HCT116 (cell line): ENCODE measurements at regions not wholly inside any gene's neighbourhood (a gene's known extent, or its start where the extent isn't known, plus 50 kb on each side); places are given as distances from the start of the nearest gene placed in this dataset.

ENCODE experiments used
- CEBPB ChIP-seq: IDR thresholded peaks from 2 replicates; pipeline ENCODE4 v1.6.1; 2012; ENCODE audit warnings: low read depth
- EZH2 ChIP-seq: fragments of 200-600 bp; sonication (generic); IDR thresholded peaks from 2 replicates; pipeline ENCODE4 v1.6.1; 2017; ENCODE audit warnings: antibody characterized with exemption, mixed run types
- EZH2phosphoT487 ChIP-seq: fragments of 200-600 bp; IDR thresholded peaks from 2 replicates; pipeline ENCODE4 v1.6.1; 2018; ENCODE audit warnings: antibody characterized with exemption, borderline replicate concordance
- POLR2AphosphoS5 ChIP-seq: IDR thresholded peaks from 2 replicates; pipeline ENCODE4 v1.6.1; 2011; ENCODE audit warnings: mild to moderate bottlenecking, low read depth, low read length, moderate library complexity
- TCF7L2 ChIP-seq: IDR thresholded peaks from 2 replicates; pipeline ENCODE4 v1.7.0; 2011; ENCODE audit warnings: borderline replicate concordance, inconsistent platforms; ENCODE audit not compliant: insufficient read depth, insufficient read length; ENCODE audit errors: extremely low read depth
- TF ChIP-seq, protein P1 (sequence below), 3 experiments: fragments of 200-600 bp in 1 of 3; sonication (generic) in 1 of 3; IDR thresholded peaks in 2 of 3; conservative IDR thresholded peaks in 1 of 3; 2 replicates each; pipeline ENCODE4 v1.5.1; 2012 to 2017; ENCODE audit warnings: low read depth in 2 of 3, low read length in 2 of 3, antibody characterized with exemption in 1 of 3, borderline replicate concordance in 1 of 3, control low read depth in 1 of 3, mild to moderate bottlenecking in 1 of 3, mixed read lengths in 1 of 3, mixed run types in 1 of 3, moderate library complexity in 1 of 3; ENCODE audit not compliant: insufficient read depth in 1 of 3

DNA sequence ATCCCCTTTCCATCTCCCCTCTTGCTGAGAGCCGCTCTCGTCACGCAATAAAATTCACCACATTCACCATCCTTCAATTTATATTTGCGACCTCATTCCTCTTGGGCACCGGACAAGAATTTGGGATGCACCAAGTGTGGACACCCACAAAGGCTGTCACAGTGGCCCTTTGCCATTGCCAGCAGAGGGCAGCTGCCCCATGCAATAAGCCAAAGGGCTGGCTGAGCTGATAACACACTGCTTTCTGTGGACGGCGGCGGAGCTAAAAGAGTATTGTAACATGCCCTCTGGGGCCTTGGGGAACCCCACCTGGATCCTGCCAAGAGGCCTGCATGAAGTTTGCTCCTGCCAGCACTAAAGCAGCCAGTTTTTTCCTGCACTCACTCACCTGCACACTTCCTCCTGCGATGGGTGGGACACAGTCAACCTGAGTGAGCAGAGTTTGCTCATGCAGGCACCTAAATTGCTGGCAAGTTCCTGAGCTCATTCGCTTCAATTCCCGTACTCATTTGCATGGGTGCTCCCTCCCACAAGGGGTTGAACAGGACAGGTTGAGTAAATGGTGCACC lies 792.3 kb upstream of the ADAMTS5 start:
- no peak for TF ChIP-seq CEBPB
- TF ChIP-seq POLR2AphosphoS5: no peak
- no peak for TF ChIP-seq EZH2phosphoT487
- TF ChIP-seq, protein P1, sequence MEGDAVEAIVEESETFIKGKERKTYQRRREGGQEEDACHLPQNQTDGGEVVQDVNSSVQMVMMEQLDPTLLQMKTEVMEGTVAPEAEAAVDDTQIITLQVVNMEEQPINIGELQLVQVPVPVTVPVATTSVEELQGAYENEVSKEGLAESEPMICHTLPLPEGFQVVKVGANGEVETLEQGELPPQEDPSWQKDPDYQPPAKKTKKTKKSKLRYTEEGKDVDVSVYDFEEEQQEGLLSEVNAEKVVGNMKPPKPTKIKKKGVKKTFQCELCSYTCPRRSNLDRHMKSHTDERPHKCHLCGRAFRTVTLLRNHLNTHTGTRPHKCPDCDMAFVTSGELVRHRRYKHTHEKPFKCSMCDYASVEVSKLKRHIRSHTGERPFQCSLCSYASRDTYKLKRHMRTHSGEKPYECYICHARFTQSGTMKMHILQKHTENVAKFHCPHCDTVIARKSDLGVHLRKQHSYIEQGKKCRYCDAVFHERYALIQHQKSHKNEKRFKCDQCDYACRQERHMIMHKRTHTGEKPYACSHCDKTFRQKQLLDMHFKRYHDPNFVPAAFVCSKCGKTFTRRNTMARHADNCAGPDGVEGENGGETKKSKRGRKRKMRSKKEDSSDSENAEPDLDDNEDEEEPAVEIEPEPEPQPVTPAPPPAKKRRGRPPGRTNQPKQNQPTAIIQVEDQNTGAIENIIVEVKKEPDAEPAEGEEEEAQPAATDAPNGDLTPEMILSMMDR (IDR thresholded peaks at IDR 0.05 in 2 of 3, conservative IDR thresholded peaks at IDR 0.05 in 1 of 3; ENCODE audit: borderline replicate concordance in 1 of 3, insufficient read depth in 1 of 3, low read depth in 2 of 3, low read length in 2 of 3): no peak
- no peak for TF ChIP-seq TCF7L2
- no peak for TF ChIP-seq EZH2
